ENCODE measurements at regions not wholly inside any gene's neighbourhood (a gene's known extent, or its start where the extent isn't known, plus 50 kb on each side); places are given as distances from the start of the nearest gene placed in this dataset.

GRCh38 chr10:3399756-3400155, 227.2 kb upstream of the PITRM1 start:
- TF ChIP-seq, protein P1, sequence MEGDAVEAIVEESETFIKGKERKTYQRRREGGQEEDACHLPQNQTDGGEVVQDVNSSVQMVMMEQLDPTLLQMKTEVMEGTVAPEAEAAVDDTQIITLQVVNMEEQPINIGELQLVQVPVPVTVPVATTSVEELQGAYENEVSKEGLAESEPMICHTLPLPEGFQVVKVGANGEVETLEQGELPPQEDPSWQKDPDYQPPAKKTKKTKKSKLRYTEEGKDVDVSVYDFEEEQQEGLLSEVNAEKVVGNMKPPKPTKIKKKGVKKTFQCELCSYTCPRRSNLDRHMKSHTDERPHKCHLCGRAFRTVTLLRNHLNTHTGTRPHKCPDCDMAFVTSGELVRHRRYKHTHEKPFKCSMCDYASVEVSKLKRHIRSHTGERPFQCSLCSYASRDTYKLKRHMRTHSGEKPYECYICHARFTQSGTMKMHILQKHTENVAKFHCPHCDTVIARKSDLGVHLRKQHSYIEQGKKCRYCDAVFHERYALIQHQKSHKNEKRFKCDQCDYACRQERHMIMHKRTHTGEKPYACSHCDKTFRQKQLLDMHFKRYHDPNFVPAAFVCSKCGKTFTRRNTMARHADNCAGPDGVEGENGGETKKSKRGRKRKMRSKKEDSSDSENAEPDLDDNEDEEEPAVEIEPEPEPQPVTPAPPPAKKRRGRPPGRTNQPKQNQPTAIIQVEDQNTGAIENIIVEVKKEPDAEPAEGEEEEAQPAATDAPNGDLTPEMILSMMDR (IDR thresholded peaks at IDR 0.05) = no peak
- TF ChIP-seq POLR2A (IDR thresholded peaks at IDR 0.05) (no peak), EP300 (IDR thresholded peaks at IDR 0.05) (no peak), POLR2AphosphoS5 (IDR thresholded peaks at IDR 0.05) (no peak)

All from suprapubic skin (tissue), 4 donors.